SK-N-SH (cell line): ENCODE measurements at regions not wholly inside any gene's neighbourhood (a gene's known extent, or its start where the extent isn't known, plus 50 kb on each side); places are given as distances from the start of the nearest gene placed in this dataset.
A peak's percentile ranks its signal among the peaks of the same experiment; 100 is the strongest.

ENCODE experiments used
- CTCF ChIA-PET: fragments of 300-600, 350-600 bp; formaldehyde crosslinking; extraction: SDS; loops from one replicate; lab custom pipeline; 2021; lab: Yijun Ruan, JAX
- POLR2A ChIA-PET: fragments of 350-600 bp; sonication (Branson Sonifier 250); formaldehyde crosslinking; extraction: SDS; loops from one replicate; lab custom pipeline; 2020; ENCODE audit warnings: antibody characterized with exemption, inconsistent platforms; lab: Yijun Ruan, JAX
- DNase-seq: peaks from one replicate; pipeline ENCODE4 v3.0.0; 2012
- H2AFZ ChIP-seq: fragments of 200-600 bp; sonication (generic); 2 replicates; pipeline ENCODE4 v1.8.1; 2016; ENCODE audit warnings: antibody characterized with exemption, mild to moderate bottlenecking, low read depth
- H3F3A ChIP-seq: fragments of 200-600 bp; sonication (generic); replicated peaks from 2 replicates; pipeline ENCODE3; 2016; ENCODE audit warnings: antibody characterized with exemption, mild to moderate bottlenecking; ENCODE audit not compliant: insufficient read depth
- H3K27ac ChIP-seq, 2 experiments: fragments of 200-500 bp in 1 of 2; fragments of 200-600 bp in 1 of 2; sonication (Bioruptor generic) in 1 of 2; sonication (generic), shearing (Covaris generic) in 1 of 2; 2 replicates each; pipeline versions ENCODE4 v1.5.1 to v1.6.1; 2014 to 2016; ENCODE audit warnings: low read depth in 2 of 2, inconsistent platforms in 1 of 2, low read length in 1 of 2, mild to moderate bottlenecking in 1 of 2, mixed read lengths in 1 of 2
- H3K27me3 ChIP-seq: fragments of 200-600 bp; sonication (generic), shearing (Covaris generic); 2 replicates; pipeline ENCODE4 v1.6.1; 2016; ENCODE audit warnings: mixed run types; ENCODE audit not compliant: insufficient read depth
- H3K36me3 ChIP-seq, 2 experiments: fragments of 200-500 bp in 1 of 2; fragments of 200-600 bp in 1 of 2; sonication (Bioruptor generic) in 1 of 2; sonication (generic) in 1 of 2; replicated peaks in 1 of 2; 2 replicates each; pipeline versions ENCODE3 to v1.5.1; 2014 to 2016; ENCODE audit warnings: low read length in 1 of 2, mild to moderate bottlenecking in 1 of 2; ENCODE audit not compliant: insufficient read depth in 2 of 2, control insufficient read depth in 1 of 2
- H3K4me1 ChIP-seq, 2 experiments: fragments of 200-500 bp in 1 of 2; fragments of 200-600 bp in 1 of 2; sonication (Bioruptor generic) in 1 of 2; sonication (generic), shearing (Covaris generic) in 1 of 2; 2 replicates each; pipeline versions ENCODE4 v1.5.1 to v1.6.1; 2014 to 2016; ENCODE audit warnings: low read depth in 1 of 2, low read length in 1 of 2, mixed run types in 1 of 2; ENCODE audit not compliant: insufficient read depth in 2 of 2, control insufficient read depth in 1 of 2
- H3K4me2 ChIP-seq: fragments of 200-600 bp; sonication (generic), shearing (Covaris generic); 2 replicates; pipeline ENCODE4 v1.6.1; 2017; ENCODE audit warnings: mixed run types
- H3K4me3 ChIP-seq, 2 experiments: fragments of 200-500 bp in 1 of 2; fragments of 200-600 bp in 1 of 2; sonication (Bioruptor generic) in 1 of 2; sonication (generic), shearing (Covaris generic) in 1 of 2; 2 replicates each; pipeline versions ENCODE4 v1.5.1 to v1.8.1; 2014 to 2016; ENCODE audit warnings: low read depth in 2 of 2, inconsistent platforms in 1 of 2, low read length in 1 of 2, mild to moderate bottlenecking in 1 of 2, mixed read lengths in 1 of 2, moderate library complexity in 1 of 2
- H3K79me2 ChIP-seq: fragments of 200-600 bp; sonication (generic); 2 replicates; pipeline ENCODE4 v1.8.1; 2017; ENCODE audit warnings: mild to moderate bottlenecking; ENCODE audit not compliant: insufficient read depth
- H3K9ac ChIP-seq: fragments of 200-600 bp; sonication (generic); 2 replicates; pipeline ENCODE4 v1.6.1; 2017; ENCODE audit warnings: mixed run types
- H3K9me2 ChIP-seq: fragments of 200-600 bp; sonication (generic); 2 replicates; pipeline ENCODE4 v1.6.1; 2017; ENCODE audit warnings: mixed run types
- H3K9me3 ChIP-seq: fragments of 200-600 bp; sonication (generic); 2 replicates; pipeline ENCODE4 v1.6.1; 2017; ENCODE audit warnings: mixed run types, mild to moderate bottlenecking, moderate library complexity
- H4K20me1 ChIP-seq: fragments of 200-600 bp; sonication (generic); 2 replicates; pipeline ENCODE4 v1.6.1; 2017; ENCODE audit warnings: mild to moderate bottlenecking, mixed run types; ENCODE audit not compliant: insufficient read depth
- ELF1 ChIP-seq: IDR thresholded peaks from 2 replicates; pipeline ENCODE4 v1.4.0; 2012
- EZH2phosphoT487 ChIP-seq: fragments of 200-600 bp; sonication (generic); IDR thresholded peaks from 2 replicates; pipeline ENCODE4 v1.6.1; 2017; ENCODE audit warnings: low read depth, mixed run types, mild to moderate bottlenecking, antibody characterized with exemption, moderate library complexity, borderline replicate concordance
- FOSL2 ChIP-seq: IDR thresholded peaks from 2 replicates; pipeline ENCODE4 v1.4.0; 2012; ENCODE audit warnings: low read depth, mild to moderate bottlenecking, moderate library complexity, borderline replicate concordance
- FOXJ3 ChIP-seq: sonication (generic); formaldehyde crosslinking; IDR thresholded peaks from 2 replicates; pipeline ENCODE4 v1.5.1; 2020; ENCODE audit warnings: mild to moderate bottlenecking, missing genetic modification reagents
- IRF3 ChIP-seq: fragments of 150-350 bp; IDR thresholded peaks from 2 replicates; pipeline ENCODE4 v1.6.1; 2016; ENCODE audit warnings: mild to moderate bottlenecking, low read depth, low read length
- JUND ChIP-seq: IDR thresholded peaks from 2 replicates; pipeline ENCODE4 v1.4.0; 2012
- MXI1 ChIP-seq: IDR thresholded peaks from 2 replicates; pipeline ENCODE4 v1.6.1; 2012; ENCODE audit warnings: mild to moderate bottlenecking, low read depth, low read length, improper control_type of control experiment
- NRF1 ChIP-seq: IDR thresholded peaks from 2 replicates; pipeline ENCODE4 v1.6.1; 2012; ENCODE audit warnings: low read depth, mild to moderate bottlenecking, low read length
- POLR2AphosphoS5 ChIP-seq: IDR thresholded peaks from 2 replicates; pipeline ENCODE4 v1.6.1; 2012; ENCODE audit warnings: low read depth, low read length
- RCOR1 ChIP-seq: fragments of 150-350 bp; IDR thresholded peaks from 2 replicates; pipeline ENCODE4 v1.6.1; 2017; ENCODE audit warnings: antibody characterized with exemption, low read length
- RXRA ChIP-seq: IDR thresholded peaks from 2 replicates; pipeline ENCODE4 v1.4.0; 2012; ENCODE audit warnings: low read depth, mild to moderate bottlenecking, borderline replicate concordance
- SMC3 ChIP-seq: IDR thresholded peaks from 2 replicates; pipeline ENCODE4 v1.6.1; 2012; ENCODE audit warnings: low read depth, low read length, improper control_type of control experiment
- TCF12 ChIP-seq: IDR thresholded peaks from 2 replicates; pipeline ENCODE4 v1.4.0; 2012
- TEAD4 ChIP-seq: IDR thresholded peaks from 2 replicates; pipeline ENCODE4 v1.4.0; 2012; ENCODE audit warnings: mild to moderate bottlenecking, borderline replicate concordance; ENCODE audit not compliant: insufficient read depth
- USF1 ChIP-seq: IDR thresholded peaks from 2 replicates; pipeline ENCODE4 v1.4.0; 2012; ENCODE audit warnings: low read depth, borderline replicate concordance
- ZBTB33 ChIP-seq: IDR thresholded peaks from 2 replicates; pipeline ENCODE4 v1.4.0; 2012; ENCODE audit warnings: low read depth, borderline replicate concordance
- WGBS: methylation state at CpG from one replicate; pipeline ENCODE4 v1.1.6; 2017; ENCODE audit warnings: low lambda C conversion rate; 5-methylcytosine and 5-hydroxymethylcytosine counted together
- TF ChIP-seq, protein P1 (sequence below): IDR thresholded peaks from 2 replicates; pipeline ENCODE4 v1.4.0; 2012; ENCODE audit warnings: low read depth
- TF ChIP-seq, protein P2 (sequence below): IDR thresholded peaks from 2 replicates; pipeline ENCODE4; 2012

DNA sequence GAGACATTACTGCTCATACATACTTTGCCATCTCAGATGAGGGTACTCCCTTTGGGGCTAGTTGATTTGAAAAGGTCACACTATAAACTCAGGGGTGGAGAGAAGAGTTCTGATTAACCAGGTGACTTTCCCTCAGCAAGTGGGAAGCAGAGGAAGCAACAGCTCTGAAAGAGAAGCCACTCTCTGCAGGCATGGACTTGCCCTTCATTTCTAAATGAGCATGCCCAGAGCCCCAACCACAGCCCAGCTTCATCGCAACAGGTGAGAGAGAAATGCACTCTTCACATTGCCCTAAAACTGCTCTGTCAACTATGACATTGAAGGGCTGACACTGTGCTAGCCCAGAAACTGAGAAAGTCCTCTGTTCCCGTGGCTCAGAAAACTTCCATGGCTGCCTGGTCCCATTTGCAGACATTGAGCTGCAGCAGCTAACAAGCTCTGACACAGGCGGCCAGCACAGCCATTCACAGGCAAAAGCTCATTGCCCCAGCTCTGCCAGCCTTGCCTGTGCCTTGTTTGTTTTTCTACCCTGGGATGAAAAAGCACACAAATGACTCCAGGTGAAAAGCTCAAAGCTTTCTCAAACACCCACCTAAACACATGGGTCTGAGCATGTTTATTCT, 419.8 kb upstream of the DYNLRB2 start:
- TF ChIP-seq EZH2phosphoT487 (no peak), IRF3 (no peak), FOSL2 (no peak), ELF1 (no peak), SMC3 (no peak), NRF1 (no peak), MXI1 (no peak), ZBTB33 (no peak), TCF12 (no peak), USF1 (no peak), JUND (no peak), FOXJ3 (no peak), RXRA (no peak), TEAD4 (no peak), RCOR1 (no peak), POLR2AphosphoS5 (no peak)
- TF ChIP-seq, protein P1, sequence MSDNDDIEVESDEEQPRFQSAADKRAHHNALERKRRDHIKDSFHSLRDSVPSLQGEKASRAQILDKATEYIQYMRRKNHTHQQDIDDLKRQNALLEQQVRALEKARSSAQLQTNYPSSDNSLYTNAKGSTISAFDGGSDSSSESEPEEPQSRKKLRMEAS: no peak
- TF ChIP-seq, protein P2, sequence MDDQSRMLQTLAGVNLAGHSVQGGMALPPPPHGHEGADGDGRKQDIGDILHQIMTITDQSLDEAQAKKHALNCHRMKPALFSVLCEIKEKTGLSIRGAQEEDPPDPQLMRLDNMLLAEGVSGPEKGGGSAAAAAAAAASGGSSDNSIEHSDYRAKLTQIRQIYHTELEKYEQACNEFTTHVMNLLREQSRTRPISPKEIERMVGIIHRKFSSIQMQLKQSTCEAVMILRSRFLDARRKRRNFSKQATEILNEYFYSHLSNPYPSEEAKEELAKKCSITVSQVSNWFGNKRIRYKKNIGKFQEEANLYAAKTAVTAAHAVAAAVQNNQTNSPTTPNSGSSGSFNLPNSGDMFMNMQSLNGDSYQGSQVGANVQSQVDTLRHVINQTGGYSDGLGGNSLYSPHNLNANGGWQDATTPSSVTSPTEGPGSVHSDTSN: no peak
- no peaks in the 10 kb centered on the region for H4K20me1 ChIP-seq

More for the DNA sequence above, 419.8 kb upstream of the DYNLRB2 start:
- no peak overlapping the region for H2AFZ ChIP-seq
- H3K79me2 ChIP-seq: no peaks in the 10 kb centered on the region
- no peaks in the 10 kb centered on the region for H3K9me2 ChIP-seq
- 21% methylated on average over 2 of the region's 3 CpGs for WGBS
- peak; percentile 24 for DNase-seq
- no peaks in the 10 kb centered on the region for H3K27me3 ChIP-seq
- POLR2A ChIA-PET: no interaction called here
- no peak overlapping the region for H3K4me3 ChIP-seq
- no peaks in the 10 kb centered on the region for H3F3A ChIP-seq
- H3K36me3 ChIP-seq: no peaks in the 10 kb centered on the region
- CTCF ChIA-PET: interaction anchor here (0.6 to 1.1 kb wide), 3 partner anchors 43 to 684 kb away, joined by 3 read pairs; no protein-coding TSS in a partner anchor
- H3K4me2 ChIP-seq: no peak overlapping the region
- H3K4me1 ChIP-seq: peaks cover 0 to 22% of the 10 kb centered on the region in 2 experiments; a peak in 2 of 4 replicates
- no peaks in the 10 kb centered on the region for H3K9me3 ChIP-seq
- H3K9ac ChIP-seq: no peak overlapping the region
- peak overlapping the region in 1 of 2 experiments; percentile 89; a peak in 2 of 4 replicates for H3K27ac ChIP-seq
